Astrocyte of the spinal cord (primary cell): ENCODE measurements at regions not wholly inside any gene's neighbourhood (a gene's known extent, or its start where the extent isn't known, plus 50 kb on each side); places are given as distances from the start of the nearest gene placed in this dataset.
A peak's percentile ranks its signal among the peaks of the same experiment; 100 is the strongest.

Experiments
- DNase-seq: peaks from one replicate; pipeline ENCODE4 v3.0.0; 2011; ENCODE audit warnings: low read depth, low spot score
- H3K4me3 ChIP-seq: 2 replicates; pipeline ENCODE4 v1.5.1; 2011; ENCODE audit warnings: low read depth, mild to moderate bottlenecking, low read length, moderate library complexity
- CTCF ChIP-seq: IDR thresholded peaks from 2 replicates; pipeline ENCODE4 v1.5.1; 2012; ENCODE audit warnings: low read depth, mild to moderate bottlenecking, low read length, inconsistent platforms
- in situ Hi-C: cut with HindIII; loops from 2 replicates; pipeline ENCODE4 v1.10.0; 2017; ENCODE audit warnings: low sequenced_read_pairs

- TF ChIP-seq CTCF, result no peak
- no peak for DNase-seq
- H3K4me3 ChIP-seq, result no peak overlapping the region
- in situ Hi-C loops, result no loop called here
Observed at GRCh38 chr17:77540975-77541374, 400.2 kb downstream of the SEC14L1 start.

GRCh38 chr17:77542011-77542410 lies 401.2 kb downstream of the SEC14L1 start:
- no peak for DNase-seq
- no peak for TF ChIP-seq CTCF
- H3K4me3 ChIP-seq, result no peak overlapping the region
- in situ Hi-C loops, result no loop called here

GRCh38 chr17:77542551-77543490 lies 402.1 kb downstream of the SEC14L1 start:
- H3K4me3 ChIP-seq, result no peak overlapping the region
- peak; percentile 80 for DNase-seq
- in situ Hi-C loops, result no loop called here
- peak; percentile 98 for TF ChIP-seq CTCF

- no peak for TF ChIP-seq CTCF
- DNase-seq, result no peak
- H3K4me3 ChIP-seq, result no peak overlapping the region
- in situ Hi-C loops, result no loop called here
Observed at GRCh38 chr17:77543801-77544200, 403.0 kb downstream of the SEC14L1 start.

- no peak for DNase-seq
- no peak for TF ChIP-seq CTCF
- H3K4me3 ChIP-seq, result no peak overlapping the region
- in situ Hi-C loops, result no loop called here
Observed at GRCh38 chr17:77544347-77545110, 403.8 kb downstream of the SEC14L1 start.

GRCh38 chr17:77546772-77547241 lies 406.0 kb downstream of the SEC14L1 start:
- TF ChIP-seq CTCF, result no peak
- in situ Hi-C loops, result no loop called here
- no peak overlapping the region for H3K4me3 ChIP-seq
- no peak for DNase-seq
